ENCODE measurements at regions not wholly inside any gene's neighbourhood (a gene's known extent, or its start where the extent isn't known, plus 50 kb on each side); places are given as distances from the start of the nearest gene placed in this dataset.
"Not testable (repeated sequence)": the region's sequence is repeated elsewhere in the genome, so short reads cannot be mapped to it uniquely, and the experiment has no call there.

DNA sequence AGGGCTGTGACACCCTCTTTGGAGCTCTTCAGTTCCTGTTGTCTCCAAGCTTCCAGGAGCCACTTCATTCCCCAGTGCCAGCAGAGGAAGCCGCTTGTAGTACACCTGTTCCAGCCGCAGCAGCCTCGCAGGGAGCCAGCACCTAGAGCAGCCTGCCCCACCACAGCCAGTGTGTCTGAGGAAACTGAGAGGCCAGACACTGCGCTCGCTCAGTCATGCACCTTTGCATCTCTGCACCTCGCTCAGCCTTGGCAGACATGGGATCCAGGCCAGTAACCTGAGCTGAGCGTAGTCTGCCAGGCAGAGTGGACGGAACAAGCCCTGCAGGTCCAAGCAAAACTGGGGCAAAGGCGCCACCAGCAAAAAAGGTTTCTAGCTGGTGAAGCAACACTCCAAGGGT lies 1072.1 kb downstream of the JRKL start:
- DNase-seq: no peak

DNA sequence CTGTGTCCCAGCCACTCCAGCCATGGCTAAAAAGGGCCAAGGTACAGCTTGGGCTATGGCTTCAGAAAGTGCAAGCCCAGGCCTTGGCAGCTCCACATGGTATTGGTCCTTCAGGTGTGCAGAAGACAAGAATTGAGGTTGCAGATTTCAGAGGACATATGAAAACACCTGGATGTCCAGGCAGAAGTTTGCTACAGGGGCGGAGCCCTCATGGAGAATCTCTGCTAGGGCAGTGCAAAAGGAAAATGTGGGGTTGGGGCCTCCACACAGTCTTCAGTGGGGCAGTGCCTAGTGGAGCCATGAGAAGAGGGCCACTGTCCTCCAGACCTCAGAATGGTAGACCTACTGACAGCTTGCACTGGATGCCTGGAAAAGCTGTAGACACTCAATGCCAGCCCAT lies 1074.1 kb downstream of the JRKL start:
- no peak for DNase-seq

DNA sequence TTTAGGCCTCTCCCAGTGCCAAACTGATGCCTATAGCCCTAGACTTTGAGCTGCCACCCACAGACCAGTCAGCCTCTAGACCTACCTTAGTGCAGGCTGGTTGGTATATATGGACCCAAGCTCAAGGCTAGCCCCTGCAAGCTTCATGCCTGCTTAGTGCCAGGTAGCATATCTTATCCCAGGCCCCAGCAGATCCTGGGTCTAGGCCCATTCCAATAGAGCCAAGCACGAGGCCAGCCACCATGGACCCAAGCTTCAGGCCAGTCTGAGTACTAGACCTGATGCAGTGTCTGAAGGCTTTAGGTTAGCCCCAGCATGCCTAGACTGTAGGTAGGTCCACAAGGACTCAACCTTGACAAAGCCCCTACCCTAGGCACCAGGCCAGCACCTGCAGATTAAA lies 1081.7 kb downstream of the JRKL start:
- DNase-seq: no peak

DNA sequence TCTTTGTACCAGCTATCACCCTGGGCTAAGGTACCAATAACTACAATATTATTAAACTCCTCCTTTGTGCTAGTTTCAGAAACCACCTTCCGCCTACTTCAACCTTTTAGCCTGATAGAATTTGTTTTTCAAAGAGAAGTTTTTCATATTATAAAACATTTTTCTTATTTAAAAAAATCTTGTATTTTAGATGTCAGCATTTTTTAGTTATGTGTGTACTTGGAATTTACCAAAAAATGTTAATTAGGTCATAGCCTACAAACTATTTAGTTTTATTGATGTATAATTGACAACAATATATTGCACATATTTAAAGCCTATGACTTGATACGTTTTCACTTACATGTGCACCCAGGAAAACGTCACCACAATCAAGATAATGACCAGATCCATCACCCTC lies 1097.6 kb downstream of the JRKL start:
- DNase-seq: no peak

DNA sequence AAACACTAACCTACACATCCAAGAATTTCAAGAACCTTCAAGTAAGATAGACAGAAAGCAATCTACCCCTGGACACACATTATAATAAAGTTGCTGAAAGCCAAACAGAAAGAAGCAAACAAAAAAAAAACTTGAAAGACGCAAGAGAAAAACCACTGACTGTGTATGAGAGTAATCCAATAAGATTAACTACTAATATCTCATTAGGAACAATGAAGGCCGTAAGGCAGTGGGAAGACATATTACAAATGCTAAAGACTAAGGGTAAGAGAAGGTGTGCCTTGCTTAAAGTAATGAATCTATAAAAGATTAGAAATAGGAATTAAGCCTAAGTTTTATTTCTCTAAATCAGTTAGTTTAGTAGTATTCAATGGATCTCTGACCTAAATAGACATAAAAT lies 1109.1 kb downstream of the JRKL start:
- DNase-seq: no peak

DNA sequence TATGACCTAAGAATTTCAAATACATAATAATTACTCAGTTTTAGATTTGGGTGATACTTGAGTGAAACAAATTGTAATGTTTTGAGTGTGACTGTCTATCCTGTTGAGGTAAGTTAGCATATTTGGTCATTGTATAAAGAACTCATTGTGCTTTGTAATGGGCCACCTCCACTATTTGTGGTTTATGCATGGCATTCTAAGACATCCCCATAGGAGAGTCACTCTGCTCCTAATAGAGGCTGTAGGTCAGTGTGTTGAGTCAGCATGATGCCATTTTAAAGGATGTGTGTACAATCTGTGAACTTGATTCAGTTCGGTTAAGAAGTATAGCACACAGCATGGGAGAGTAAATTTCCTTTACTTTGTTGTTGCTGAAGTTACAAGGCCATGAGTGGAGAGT lies 1112.4 kb downstream of the JRKL start:
- DNase-seq: no peak

DNA sequence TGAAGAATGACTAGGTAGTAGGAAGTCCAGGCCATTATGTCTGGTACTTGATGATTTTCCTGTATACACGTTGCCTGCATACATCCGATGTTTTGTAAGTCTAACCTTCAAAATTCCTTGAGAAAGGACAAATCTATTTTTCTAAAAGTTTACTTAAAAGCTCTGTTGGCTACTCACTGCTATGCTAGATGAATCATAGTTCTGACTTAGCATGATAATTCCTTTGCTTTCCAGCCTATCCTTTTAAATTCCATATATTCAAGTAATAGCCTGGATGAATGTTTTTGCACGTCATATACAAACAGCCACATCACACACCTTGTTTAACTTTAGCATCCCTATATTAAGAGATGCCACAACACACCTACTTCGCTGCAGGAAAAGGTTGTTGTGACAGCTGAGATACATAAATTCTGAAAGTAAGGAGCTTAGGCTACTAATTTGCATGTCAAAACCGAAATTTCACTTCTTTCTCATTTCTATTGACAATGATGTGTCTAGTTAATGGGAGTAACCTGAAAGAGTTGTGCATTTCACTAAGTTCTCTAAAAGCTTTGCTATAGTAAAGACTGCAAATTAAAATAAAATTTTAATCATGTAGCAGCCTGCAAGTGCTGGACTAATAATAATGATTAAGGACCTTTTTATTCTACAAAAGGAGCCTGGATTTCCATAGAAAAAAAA lies 1116.4 kb downstream of the JRKL start:
- no peak for DNase-seq

DNA sequence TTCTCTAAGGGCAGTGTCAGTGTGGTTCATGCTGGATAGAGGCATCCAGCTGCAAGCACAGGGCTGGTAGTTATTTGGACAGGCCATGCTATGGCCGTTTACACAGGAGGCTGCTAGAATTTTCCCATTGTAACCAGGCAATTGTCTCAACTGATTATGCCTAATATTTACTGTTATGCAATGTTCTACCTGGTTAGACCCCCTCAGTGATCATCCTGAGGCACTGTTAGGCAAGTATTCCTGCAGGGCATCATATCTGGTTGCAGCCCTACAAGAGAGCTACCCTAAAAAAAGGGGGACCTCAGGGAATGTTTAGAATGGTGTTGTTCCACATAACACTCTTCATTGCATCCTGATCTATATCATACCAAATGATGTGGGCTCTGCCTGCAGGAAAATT lies 1124.6 kb downstream of the JRKL start:
- no peak for DNase-seq

DNA sequence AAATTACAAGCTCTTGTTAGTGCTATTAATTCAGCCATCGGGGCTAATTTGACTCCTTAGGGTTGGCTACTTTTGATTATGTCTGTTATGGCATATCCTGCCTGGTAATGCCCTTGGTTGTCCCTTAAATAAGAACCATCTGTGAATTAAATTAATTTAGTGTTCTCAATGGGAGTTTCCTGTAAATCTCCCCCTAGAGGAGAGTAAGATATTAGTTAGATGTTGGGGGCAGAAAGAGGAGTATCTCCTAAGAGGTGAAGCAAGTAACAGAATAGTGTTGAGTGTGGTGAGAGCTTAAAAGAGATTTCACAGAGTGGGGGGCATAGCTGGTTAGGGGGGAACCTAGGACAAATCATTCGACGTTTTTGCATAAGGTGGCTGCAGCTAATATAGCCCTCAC lies 1126.9 kb downstream of the JRKL start:
- no peak for DNase-seq

DNA sequence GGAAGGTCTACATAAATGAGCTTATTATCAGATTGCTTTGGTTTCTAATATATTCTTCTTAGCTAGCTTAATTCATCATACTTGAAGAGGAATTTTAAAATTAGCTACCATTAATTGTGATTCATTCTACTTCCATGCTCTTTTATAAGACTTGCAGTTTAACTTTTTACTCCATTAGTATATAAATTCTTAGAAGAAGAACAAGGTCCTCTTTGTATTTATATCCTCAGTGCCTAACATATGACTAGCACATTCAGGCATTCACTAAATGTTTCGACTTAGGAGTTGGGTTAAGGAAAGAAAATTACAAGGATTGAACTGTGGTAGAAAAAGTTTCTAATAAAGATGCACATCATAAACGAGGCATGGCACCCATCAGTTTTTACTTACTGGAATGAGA lies 1135.5 kb downstream of the JRKL start:
- no peak for DNase-seq

DNA sequence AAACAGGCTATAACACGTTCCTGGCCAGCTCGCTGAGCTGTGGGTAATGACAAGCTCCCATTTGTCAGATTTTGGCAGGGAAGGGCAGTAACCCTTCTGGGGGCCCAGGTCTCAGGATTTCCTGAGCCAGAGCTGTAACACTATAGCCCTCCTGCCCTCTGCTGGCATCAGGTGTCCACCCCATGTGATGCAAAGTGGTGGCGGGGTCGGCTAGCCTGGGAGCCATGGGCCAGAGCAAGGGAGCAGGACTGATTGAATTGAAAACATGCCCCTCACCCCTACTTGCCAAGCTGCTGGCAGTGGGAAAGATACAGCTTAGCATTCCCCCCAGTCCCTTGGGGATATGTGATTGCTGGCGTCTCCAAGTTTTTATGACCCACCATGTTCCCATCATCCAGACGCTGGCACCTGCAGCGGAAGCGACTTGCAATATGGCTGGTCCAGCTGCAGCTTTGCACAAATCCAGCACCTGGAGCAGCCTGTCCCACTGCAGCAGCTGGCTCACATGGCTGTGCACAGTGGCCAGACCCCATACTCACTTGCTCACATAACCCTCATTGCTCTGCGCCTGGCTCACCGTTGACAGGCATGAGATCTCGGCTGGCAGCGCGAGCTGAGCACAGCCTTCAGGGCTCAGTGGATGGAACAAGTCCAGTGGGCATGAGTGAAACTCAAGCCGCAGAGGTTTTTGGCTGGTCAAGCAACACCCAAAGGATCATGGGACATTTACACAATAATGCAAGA lies 1147.8 kb downstream of the JRKL start:
- DNase-seq: no peak

DNA sequence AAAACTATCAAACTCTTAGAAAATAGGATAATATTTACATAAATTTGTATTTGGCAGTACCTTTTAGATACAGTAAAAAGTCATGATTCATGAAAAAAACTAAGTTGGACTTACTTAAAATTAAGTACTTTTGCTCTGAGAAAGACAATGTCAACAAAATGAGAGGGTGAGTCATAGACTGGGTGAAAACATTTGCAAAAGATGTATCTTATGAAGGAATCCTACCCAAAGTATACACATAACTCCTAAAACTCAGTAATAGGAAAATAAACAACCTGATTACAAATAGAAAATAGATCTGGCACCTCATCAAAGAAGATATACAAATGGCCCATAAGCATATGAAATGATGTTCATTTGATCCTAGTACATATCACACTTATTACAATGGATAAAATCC lies 1154.6 kb downstream of the JRKL start:
- no peak for DNase-seq

DNA sequence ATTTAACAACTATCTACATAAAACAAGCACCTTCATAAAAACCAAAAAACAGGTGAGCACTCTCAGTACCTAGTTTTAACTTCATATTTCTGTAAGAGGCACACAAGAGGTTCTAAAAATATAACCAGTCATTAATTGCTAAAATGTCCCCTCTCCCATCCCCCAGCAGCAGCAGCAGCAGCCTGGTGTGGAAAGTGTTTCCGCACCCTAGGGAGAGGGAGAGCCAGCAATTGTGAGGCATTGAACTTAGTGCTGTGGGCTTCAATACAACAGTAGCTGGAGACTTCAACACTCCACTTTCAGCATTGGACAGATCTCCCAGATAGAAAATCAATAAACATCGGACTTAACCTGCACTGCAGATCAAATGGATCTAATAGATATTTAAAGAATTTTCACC lies 1158.5 kb downstream of the JRKL start:
- DNase-seq: no peak

DNA sequence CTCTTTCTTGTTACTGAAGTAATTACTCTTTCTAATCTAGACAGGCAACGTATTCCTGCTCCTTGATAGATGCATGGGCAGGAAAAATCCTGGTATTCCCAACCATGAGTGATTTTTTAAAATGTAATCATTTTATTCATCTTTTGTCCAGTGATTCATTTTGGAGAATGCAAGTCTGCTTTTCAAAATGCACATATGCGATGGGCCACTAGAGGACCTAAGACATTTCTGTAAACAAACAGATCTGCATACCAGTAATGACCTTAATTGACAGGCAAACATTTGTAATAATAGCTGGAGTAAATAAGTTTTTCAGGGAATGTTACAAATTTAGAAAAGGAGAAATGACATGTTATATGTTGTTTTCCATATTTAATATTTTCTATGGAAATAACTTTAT lies 1167.6 kb downstream of the JRKL start:
- no peak for DNase-seq

DNA sequence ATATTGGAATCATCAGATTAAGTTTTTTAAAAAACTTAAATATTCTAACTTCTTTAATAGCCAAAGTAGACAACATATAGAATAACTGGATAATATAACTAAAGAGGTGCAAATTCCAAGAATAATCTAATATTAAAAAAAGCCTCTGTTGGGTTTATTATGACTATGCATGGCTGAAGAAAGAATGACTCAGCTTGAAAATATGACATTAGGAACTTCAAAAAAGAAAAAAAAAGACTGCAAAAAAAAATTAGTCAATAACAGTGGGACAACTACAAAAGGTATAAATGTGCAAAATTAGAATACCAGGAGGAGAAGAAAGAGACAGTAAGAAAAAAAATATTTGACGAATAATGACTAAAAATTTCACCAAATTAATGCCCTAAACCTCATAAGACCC lies 1178.0 kb downstream of the JRKL start:
- no peak for DNase-seq

DNA sequence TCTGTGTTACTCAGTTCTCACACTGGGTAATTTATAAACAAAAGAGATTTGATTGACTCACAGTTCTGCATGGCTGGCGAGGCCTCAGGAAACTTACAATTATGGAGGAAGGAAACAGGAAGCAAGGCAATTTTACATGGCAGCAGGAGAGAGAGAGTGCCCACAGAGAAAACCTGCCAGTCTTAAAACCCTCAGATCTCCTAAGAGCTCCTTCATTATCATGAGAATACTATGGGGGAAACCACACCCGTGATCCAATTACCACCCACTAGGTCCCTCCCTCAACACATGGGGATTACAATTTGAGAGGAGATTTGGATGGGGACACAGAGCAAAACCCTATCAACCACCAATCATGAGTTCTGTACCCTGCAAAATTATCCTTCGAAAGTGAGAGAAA lies 1180.8 kb downstream of the JRKL start:
- no peak for DNase-seq

DNA sequence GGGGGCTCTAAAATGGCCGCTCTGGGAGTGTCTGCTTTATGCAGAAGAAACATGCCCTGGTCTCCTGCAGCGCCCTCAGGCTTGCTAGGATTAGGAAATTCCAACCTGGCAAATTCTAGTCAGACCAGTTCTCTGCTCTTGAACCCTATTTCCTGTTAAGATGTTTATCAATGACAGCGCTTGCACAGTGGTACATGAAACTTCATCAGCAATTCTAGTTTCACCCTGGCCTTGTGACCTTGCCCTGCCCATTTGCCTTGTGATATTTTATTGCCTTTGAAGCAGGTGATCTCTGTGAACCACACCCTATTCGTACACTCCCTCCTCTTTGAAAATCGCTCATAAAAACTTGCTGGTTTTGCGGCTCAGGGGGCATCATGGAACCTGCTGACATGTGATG lies 1184.0 kb downstream of the JRKL start:
- DNase-seq: not testable (repeated sequence)

DNA sequence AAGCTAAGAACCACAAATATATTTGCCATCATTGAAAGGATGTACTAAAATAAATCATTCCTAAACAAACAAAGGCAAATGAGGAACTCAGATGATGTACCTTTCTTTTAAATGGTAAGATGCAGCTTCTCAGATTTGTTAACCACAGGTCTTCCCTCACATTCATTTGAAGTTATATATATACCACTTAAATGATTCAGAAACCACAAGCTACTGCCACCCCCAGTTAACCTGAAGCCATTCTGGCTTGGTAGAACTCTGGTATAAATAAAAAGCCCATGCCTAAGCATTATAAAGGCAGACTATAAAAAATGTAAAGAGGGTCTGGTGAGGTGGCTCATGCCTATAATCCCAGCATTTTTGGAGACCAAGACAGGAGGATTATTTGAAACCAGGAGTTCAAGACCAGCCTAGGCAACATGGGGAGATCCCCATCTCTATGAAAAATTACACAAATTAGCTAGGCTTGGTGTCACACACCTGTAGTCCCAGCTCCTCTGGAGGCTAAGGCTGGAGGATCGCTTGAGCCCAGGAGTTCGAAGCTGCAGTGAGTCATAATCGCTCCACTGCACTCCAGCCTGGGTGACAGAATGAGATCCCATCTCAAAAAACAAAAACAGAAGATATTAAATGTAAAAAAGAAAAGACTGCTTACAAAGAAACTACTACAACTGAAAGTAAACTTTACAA lies 1185.3 kb downstream of the JRKL start:
- DNase-seq: no peak

DNA sequence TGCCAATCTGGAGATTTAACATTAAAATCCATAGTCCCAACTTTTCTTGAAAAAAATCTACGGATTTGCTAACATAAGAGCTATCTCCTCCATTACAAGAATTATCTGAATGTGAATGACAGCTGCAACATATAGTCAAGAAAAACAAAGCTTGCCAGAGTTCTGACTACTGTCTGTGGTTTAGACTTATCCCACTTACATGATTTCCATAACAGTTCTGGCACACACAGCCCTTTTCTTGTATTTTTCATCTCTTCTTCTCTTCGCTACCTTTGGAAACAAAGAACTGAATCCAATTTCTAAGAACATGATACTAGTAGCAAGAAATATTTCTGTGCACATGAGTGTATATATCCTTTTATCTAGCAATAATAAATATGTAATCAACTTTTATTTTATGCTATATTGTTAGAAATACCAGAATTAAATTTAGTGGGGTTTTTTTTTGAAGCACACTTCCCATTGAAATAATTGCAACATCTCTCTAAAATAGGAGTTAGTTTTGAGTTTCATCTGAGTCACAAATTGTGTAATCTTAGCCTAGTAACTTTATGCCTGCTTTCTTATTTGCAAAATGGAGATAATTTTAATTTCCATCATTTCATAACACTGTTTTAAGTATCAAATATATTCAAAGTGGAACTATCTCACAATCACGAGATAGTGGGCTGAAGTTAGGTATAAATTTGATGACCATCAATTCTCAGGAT lies 1217.6 kb downstream of the JRKL start:
- no peak for DNase-seq

DNA sequence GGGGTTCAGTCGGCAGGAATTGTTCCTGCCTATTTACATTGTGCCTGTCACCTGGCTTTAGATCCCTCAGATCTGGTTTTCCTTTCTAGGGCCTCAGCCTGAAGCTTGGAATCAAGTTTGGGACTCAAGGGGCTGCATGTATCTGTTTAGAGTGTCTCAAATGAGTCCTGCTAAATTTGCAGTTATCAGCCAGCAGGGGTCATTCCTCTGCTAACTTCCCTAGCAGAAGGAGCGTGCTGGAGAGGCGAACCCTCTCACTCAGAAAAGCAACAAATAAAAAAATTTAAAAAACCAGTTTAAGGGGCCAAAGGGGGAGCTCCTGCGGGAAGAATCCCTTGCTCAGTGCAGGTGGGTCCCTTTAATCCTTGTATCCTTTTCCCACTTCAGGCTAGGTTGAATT lies 1220.2 kb downstream of the JRKL start:
- no peak for DNase-seq

DNA sequence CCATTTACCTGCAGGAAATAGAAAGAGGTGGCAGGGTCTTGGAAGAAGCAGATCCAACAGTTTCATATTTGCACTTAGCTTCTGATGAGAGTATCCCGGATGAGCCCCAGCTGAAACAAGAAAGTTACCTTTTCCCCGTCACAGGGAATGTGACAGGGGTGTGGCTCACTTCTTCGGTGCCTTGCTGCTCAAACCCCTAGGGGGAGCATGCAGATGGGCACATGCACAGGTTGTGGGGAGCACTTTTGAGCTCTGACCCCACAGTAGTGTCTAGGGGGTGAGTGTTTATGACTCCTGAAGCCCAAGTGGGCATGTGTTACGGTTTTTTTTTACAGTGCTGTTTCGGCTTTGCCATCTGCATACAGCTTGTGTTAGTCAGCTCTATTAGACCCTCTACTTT lies 1221.0 kb downstream of the JRKL start:
- DNase-seq: no peak

DNA sequence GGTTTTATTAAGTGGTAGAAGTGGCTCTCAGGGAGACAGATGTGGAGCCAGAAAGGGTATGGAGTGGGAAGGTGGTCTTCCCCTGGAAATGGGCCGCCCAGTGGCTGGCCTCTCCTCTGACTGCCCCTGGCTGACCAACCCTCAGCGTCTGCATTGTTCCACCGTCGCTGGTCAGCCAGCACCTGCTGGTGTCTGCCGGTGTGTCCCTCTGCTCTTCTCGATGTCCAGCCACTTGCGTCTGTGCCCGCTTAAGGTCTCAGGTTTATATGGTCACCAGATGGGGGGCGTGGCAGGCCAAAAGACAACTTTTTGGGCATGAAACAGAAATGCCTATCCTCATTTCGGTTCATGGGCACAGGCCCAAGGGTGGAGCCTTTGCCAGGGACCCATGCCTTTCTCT lies 1221.5 kb downstream of the JRKL start:
- no peak for DNase-seq

DNA sequence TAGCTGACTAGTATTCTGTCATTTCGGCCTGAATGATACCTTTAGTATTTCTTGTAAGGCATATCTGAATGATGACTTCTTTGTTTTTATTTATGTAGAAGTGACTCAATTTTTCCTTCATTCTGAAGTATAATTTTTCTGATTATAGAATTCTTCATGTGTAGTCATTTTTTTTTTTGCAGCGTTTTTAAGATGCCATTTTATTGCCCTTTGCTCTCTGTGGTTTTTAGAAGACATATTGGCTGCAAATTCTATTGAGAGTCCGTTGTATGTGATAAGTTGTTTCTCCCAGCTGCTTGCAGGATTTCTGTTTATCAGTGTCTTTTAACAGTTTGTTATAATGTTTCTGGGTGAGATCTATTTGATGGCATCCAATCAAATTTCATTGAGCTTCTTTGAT lies 1224.8 kb downstream of the JRKL start:
- no peak for DNase-seq

DNA sequence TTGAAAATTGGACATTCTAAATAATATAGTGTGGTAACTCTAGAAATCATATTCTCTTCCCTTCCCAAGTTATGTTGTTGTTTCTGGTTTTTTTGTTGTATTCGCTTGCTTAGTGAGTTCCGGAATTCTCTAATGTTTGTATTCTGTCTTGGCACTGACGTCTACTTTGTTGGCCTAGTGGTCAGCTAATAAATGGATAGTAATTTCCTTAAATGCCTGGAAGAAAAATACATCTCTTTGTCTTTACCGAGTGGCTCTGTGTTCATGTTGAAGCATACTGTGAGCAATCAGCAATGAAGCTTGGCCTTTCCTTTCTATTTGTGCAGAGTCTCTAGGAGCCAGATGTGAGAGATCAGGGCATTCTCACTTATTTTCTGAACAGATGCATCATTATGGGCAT lies 1225.7 kb downstream of the JRKL start:
- no peak for DNase-seq
